ENCODE measurements at regions not wholly inside any gene's neighbourhood (a gene's known extent, or its start where the extent isn't known, plus 50 kb on each side); places are given as distances from the start of the nearest gene placed in this dataset.
"Not testable (repeated sequence)": the region's sequence is repeated elsewhere in the genome, so short reads cannot be mapped to it uniquely, and the experiment has no call there.

DNA sequence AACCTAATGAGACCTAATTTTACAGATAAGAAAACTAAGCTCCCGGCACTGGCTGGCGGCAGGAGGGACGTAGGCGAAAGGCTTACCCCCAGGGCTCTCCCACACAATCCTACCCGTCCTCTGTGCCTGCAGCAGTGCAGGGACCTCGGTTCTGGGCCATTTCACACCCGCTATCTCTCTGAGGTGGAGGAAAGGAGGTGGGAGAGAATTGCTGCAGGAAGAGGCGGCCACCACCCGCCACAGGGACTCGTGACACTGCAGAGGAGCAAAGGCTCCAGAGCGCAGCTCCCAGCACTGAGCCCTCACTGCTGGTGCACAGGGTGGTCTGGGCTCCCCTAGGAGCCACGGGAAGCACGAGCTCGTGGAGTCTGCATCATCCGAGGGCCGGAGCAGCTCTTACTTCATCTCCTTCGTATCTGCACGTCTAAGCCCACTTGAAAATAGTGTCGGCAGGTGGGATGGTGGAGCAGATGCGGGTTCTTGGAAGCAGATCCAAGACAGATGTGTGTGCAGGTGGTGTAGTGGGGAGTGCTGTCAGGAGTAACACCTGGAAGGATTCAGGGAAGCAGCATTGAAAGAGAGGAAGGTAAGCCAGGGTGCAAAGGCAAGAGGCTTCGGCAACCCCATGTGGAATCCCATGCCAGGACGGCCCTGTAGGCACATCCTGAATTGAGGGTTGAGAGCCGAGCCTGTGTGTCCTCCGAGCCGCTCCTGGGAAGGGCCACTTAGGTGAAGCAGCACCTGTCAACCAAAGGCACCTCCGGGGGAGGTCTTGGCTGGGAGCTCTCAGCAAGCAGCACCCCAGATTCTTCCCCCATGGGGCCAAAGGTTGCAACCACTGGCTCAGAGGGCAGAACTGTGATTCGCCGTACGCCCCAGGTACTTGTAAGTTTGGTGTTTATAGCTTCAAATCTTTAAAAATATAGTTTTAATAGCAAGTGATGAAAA, 115.8 kb upstream of the SPACA7 start:
- Mint-ChIP-seq H3K9me3 (ENCODE audit: low read depth) (no peaks in the 10 kb centered on the region), H3K27ac (no peak overlapping the region), H3K4me3 (no peak overlapping the region), H3K27me3 (no peaks in the 10 kb centered on the region), H3K4me1 (no peaks in the 10 kb centered on the region), H3K36me3 (no peaks in the 10 kb centered on the region)
- CTCF ChIA-PET, result no interaction called here
- no peak for DNase-seq
- ATAC-seq, result no peak

DNA sequence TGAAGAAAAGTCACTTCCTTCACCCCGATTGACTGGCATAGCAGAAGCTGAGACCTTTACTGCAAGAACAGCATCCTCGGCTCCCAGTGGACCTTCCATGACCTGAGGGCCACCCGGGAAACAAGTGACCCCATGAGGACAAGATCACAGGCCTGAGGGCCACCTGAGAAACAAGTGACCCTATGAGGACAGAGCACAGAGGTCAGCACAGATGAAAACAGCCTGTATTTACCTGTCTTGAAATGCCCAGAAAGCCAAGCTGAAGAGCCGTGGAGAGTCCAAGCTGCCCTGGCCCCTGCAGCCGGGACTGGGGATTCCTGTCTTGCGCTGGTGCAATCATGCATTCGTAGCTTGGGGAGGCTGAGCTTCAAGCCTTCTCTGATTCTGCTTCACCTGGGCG, 114.2 kb upstream of the SPACA7 start:
- Mint-ChIP-seq H3K9me3 (ENCODE audit: low read depth) (no peaks in the 10 kb centered on the region), H3K4me1 (no peaks in the 10 kb centered on the region), H3K36me3 (no peaks in the 10 kb centered on the region), H3K27me3 (peaks cover 11% of the 10 kb centered on the region), H3K4me3 (no peak overlapping the region), H3K27ac (no peak overlapping the region)
- no peak for DNase-seq
- no peak for ATAC-seq
- CTCF ChIA-PET, result no interaction called here

DNA sequence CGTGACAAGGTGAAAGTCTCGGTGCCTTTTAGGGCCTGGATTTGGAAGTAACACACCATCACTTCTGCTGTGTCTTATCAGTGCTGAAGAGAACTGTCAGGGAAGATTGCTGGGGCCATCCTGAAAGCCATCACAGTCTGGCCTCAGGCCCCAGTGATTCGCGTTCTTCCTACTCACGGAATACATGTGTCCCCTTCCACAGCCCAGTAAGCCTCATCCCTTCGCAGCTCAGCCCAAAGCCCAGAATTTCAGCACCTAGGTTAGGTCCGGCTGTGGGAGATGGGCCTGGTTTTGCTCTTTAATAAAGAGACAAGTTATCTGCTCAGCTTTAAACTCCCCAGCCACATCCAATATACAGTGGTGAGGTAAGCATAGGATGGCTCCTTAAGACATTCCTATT, 113.0 kb upstream of the SPACA7 start:
- H3K36me3 Mint-ChIP-seq, result no peaks in the 10 kb centered on the region
- H3K4me3 Mint-ChIP-seq, result no peak overlapping the region
- peaks cover 13% of the 10 kb centered on the region for H3K27me3 Mint-ChIP-seq
- no peak overlapping the region for H3K27ac Mint-ChIP-seq
- ATAC-seq, result no peak
- no peak for DNase-seq
- CTCF ChIA-PET, result no interaction called here
- no peaks in the 10 kb centered on the region for H3K4me1 Mint-ChIP-seq
- no peaks in the 10 kb centered on the region for H3K9me3 Mint-ChIP-seq (ENCODE audit: low read depth)

DNA sequence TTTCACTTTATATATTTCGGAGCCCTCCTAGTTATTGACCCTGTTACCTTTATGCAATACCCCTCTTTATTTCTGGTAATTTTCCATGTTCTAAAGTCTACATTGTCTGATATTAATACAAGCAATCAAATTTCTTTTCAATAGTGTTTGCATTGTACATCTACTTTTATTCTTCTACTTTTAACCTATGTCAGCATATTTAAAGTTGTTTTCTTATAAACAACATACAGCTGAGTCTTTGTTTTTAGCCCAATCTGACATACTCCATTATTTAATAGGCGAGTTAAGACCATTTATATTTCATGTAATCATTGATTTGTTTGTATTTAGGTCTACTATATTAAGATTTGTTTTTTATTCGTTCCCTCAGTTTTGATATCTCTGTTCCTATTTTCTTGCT, 108.5 kb upstream of the SPACA7 start:
- H3K4me1 Mint-ChIP-seq, result no peaks in the 10 kb centered on the region
- H3K4me3 Mint-ChIP-seq, result no peak overlapping the region
- CTCF ChIA-PET, result no interaction called here
- DNase-seq, result no peak
- H3K27ac Mint-ChIP-seq, result no peak overlapping the region
- ATAC-seq, result no peak
- peaks cover 13% of the 10 kb centered on the region for H3K27me3 Mint-ChIP-seq
- no peaks in the 10 kb centered on the region for H3K9me3 Mint-ChIP-seq (ENCODE audit: low read depth)
- no peaks in the 10 kb centered on the region for H3K36me3 Mint-ChIP-seq

DNA sequence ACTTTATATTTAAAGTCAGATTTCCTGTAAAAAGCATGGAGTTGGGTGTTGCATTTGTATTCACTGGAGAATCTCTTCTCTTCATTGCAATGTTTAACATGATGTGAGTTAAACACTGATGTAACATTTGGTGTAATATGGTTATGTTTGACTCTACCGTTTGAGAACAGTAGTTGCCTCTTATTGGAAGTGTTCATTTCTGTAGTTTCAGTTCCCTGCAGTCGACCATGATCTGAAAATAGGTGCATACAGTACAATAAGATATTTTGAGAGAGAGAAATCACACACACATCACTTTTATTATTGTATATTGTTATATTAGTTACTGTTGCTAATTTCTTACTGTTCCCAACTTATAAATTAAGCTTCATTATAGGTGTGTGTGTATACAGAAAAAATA, 105.2 kb upstream of the SPACA7 start:
- no peaks in the 10 kb centered on the region for H3K4me1 Mint-ChIP-seq

DNA sequence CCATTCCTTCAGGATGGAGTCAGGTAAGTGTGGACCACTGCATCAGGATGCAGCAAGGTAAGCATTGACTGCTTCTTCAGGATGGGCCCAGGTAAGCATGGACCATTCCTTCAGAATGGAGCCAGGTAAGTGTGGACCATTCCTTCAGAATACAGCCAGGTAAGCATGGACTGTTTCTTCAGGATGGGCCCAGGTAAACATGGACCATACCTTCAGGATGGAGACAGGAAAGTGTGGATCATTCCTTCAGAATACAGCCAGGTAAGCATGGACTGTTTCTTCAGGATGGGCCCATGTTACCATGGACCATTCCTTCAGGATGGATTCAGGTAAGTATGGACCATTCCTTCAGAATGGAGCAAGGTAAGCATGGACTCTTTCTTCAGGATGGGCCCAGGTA, 89.4 kb upstream of the SPACA7 start:
- H3K36me3 Mint-ChIP-seq; H3K4me3 Mint-ChIP-seq; H3K4me1 Mint-ChIP-seq; H3K9me3 Mint-ChIP-seq (ENCODE audit: low read depth); H3K27ac Mint-ChIP-seq; DNase-seq; CTCF ChIA-PET; ATAC-seq; H3K27me3 Mint-ChIP-seq: not testable (repeated sequence)

More for the DNA sequence above, 105.2 kb upstream of the SPACA7 start:
- H3K4me3 Mint-ChIP-seq, result no peak overlapping the region
- peaks cover 12% of the 10 kb centered on the region for H3K27me3 Mint-ChIP-seq
- peaks cover 2% of the 10 kb centered on the region for H3K9me3 Mint-ChIP-seq (ENCODE audit: low read depth)
- H3K27ac Mint-ChIP-seq, result no peak overlapping the region
- H3K36me3 Mint-ChIP-seq, result no peaks in the 10 kb centered on the region
- CTCF ChIA-PET, result no interaction called here
- no peak for DNase-seq
- no peak for ATAC-seq

DNA sequence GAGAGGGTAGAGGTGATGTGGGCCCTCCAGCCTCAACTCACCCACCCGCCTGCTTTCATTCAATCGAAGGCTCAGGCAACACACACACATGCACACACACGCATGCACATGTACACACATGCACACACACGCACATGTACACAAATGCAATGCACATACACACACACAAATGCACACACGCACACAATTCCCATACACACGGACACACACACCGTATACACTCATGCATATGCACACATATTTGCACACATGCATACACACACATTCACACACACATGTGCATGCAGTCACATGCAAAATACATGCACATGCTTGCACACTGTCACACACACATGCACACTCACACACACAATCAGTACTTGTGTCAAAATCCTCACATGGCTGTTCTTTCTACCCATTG, 55.9 kb upstream of the SPACA7 start:
- H3K9me3 Mint-ChIP-seq (ENCODE audit: low read depth), result peaks cover 4% of the 10 kb centered on the region
- no peak for DNase-seq
- no peak overlapping the region for H3K27ac Mint-ChIP-seq
- no peaks in the 10 kb centered on the region for H3K36me3 Mint-ChIP-seq
- H3K27me3 Mint-ChIP-seq, result no peaks in the 10 kb centered on the region
- no peaks in the 10 kb centered on the region for H3K4me1 Mint-ChIP-seq
- ATAC-seq, result no peak
- no peak overlapping the region for H3K4me3 Mint-ChIP-seq
- CTCF ChIA-PET, result no interaction called here

DNA sequence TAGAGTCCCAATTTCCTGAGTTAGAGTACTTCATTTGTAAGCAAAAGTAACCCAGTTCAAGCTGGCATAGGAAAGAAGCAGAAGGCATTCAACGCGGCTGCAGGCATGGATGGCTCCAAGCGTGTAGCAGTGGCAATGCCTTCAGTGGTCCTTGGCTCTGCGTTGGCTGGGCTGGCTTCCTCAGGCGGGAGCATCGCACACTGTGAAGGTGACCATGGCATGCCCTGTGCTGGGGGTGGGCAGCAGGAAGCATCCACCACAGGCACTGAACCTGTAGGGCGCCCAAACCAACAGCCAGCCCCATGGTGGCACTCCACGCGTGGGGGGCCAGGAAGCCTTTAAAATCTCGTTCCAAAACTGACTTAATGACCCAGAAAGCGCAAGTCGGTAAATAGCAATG, 53.6 kb upstream of the SPACA7 start:
- Mint-ChIP-seq H3K27me3 (no peaks in the 10 kb centered on the region), H3K27ac (no peak overlapping the region), H3K4me3 (no peak overlapping the region), H3K9me3 (ENCODE audit: low read depth) (peaks cover 2% of the 10 kb centered on the region), H3K36me3 (no peaks in the 10 kb centered on the region), H3K4me1 (no peaks in the 10 kb centered on the region)
- ATAC-seq (no peak), DNase-seq (no peak)
- CTCF ChIA-PET, result no interaction called here

DNA sequence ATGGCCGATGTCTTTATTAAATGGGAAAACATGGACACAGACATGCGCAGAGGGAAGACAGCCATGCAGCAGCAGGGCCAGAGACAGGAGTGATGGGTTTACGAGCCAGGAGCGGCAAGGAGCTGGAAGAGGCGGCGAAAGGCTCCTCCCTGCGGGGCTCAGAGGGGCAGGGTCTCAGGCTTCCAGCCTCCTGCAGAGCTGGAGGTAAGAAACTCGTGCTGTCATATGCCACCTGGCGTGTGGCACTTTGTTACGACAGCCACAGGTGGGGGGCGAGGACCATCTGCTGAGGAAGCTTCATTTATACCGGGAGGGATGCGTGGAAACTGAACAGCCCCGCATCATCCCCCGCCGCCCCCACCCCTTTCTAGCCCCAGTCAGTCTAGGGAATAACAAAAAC, 52.0 kb upstream of the SPACA7 start:
- H3K9me3 Mint-ChIP-seq (ENCODE audit: low read depth), result no peaks in the 10 kb centered on the region
- no peaks in the 10 kb centered on the region for H3K27me3 Mint-ChIP-seq
- H3K27ac Mint-ChIP-seq, result no peak overlapping the region
- no peaks in the 10 kb centered on the region for H3K4me1 Mint-ChIP-seq
- CTCF ChIA-PET, result no interaction called here
- ATAC-seq (no peak), DNase-seq (no peak)
- H3K4me3 Mint-ChIP-seq, result no peak overlapping the region
- no peaks in the 10 kb centered on the region for H3K36me3 Mint-ChIP-seq

DNA sequence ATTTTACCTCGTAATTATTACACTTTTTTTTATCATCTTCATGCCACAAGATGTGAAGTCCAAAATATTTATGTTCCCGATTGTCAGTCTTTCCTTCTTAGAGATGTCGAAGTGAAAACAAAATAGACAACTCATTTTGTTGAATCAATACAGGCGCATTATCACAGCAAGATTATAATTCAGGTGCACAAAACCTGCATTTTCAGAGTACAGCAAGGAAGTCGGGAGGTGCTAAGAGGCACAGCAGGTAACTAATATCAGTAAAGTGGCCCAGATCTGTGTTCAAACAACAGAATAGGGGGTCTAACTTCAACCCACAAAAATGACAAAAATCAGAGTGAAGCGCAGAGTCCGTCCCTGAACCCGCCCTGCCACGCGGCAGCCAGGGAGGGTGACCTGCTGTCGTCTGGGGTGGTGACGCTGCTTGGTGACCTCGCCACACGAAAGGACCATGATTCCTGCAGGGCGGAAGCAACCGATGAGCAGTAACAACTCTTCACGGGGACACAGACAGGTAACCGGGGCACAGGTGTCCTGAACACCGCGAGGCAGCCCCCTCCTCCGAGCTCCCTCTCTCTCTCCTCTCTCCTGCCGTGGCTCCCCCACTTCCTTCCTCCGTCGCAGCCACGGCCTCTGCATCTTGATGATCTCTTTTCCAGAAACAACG, 50.9 kb upstream of the SPACA7 start:
- CTCF ChIA-PET, result no interaction called here
- Mint-ChIP-seq H3K4me3 (no peak overlapping the region), H3K4me1 (no peaks in the 10 kb centered on the region), H3K36me3 (no peaks in the 10 kb centered on the region), H3K27me3 (no peaks in the 10 kb centered on the region), H3K9me3 (ENCODE audit: low read depth) (no peaks in the 10 kb centered on the region), H3K27ac (no peak overlapping the region)
- DNase-seq (no peak), ATAC-seq (no peak)

DNA sequence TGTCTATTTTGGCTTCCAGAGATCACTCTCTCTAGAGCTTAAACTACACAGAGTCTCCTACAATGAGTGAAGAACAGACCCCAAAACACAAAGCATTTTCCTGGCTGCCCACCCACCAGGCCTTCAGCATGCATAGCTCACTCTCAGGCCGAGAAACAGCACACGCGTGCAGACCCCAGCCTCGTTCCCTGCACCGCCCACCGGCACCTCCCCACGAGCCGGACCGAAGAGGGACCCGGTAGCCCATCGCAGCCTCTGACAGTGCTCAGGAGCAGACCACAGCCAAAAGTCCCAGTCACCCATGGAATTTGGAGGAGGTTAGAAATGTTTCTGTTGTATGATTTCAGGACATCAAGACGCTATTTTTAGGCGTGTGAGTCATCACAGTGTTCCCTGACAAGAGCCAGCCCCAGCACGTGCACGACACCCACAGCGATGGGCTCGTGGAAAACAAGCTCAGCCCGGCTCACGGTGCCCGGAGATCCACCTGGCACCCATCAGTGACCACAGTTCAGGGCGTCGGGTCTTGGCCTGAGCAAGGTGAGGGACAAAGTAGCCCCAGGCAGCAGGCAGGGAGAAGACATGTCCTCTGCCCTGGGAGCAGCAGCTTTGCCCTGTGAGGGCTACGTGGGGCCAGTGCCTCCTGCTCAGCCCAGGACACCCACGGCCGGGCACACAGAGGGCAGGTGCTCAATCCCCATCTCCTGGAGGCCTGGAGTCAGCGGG, 50.1 kb upstream of the SPACA7 start:
- peaks cover 2% of the 10 kb centered on the region for H3K27me3 Mint-ChIP-seq
- H3K4me1 Mint-ChIP-seq, result no peaks in the 10 kb centered on the region

More for the DNA sequence above, 50.1 kb upstream of the SPACA7 start:
- DNase-seq (no peak), ATAC-seq (no peak)
- Mint-ChIP-seq H3K4me3 (no peak overlapping the region), H3K9me3 (ENCODE audit: low read depth) (no peaks in the 10 kb centered on the region), H3K27ac (no peak overlapping the region), H3K36me3 (no peaks in the 10 kb centered on the region)
- CTCF ChIA-PET, result no interaction called here
